ENCODE measurements at regions not wholly inside any gene's neighbourhood (a gene's known extent, or its start where the extent isn't known, plus 50 kb on each side); places are given as distances from the start of the nearest gene placed in this dataset.
"Not testable (repeated sequence)": the region's sequence is repeated elsewhere in the genome, so short reads cannot be mapped to it uniquely, and the experiment has no call there.

- intact Hi-C loops (cut with DNase I, micrococcal nuclease): no loop called here
- no peak for DNase-seq
- Mint-ChIP-seq H3K27me3 (no peaks in the 10 kb centered on the region), H3K4me3 (no peak overlapping the region), H3K4me1 (ENCODE audit: low read depth) (no peaks in the 10 kb centered on the region), H3K9me3 (no peaks in the 10 kb centered on the region), H3K27ac (no peak overlapping the region), H3K36me3 (ENCODE audit: low read depth) (no peaks in the 10 kb centered on the region)
- no peak overlapping the region for H3K4me3 ChIP-seq (ENCODE audit: low read length)
- no peak for ATAC-seq (ENCODE audit: poor library complexity)
- no peak overlapping the region for H3K27ac ChIP-seq (ENCODE audit: low read depth in 1 of 2, low read length in 2 of 2)
- ChIA-PET POLR2A (no interaction called here), CTCF (no interaction called here)
- H3K4me1 ChIP-seq (ENCODE audit: insufficient read depth, low read length): no peaks in the 10 kb centered on the region
- no peak for TF ChIP-seq CTCF (IDR thresholded peaks at IDR 0.05)
- no peaks in the 10 kb centered on the region for H3K27me3 ChIP-seq (ENCODE audit: control insufficient read depth in 1 of 2, insufficient read depth in 2 of 2, low read length in 2 of 2)
- no peaks in the 10 kb centered on the region for H3K9me3 ChIP-seq (ENCODE audit: control insufficient read depth in 1 of 2, insufficient read depth in 1 of 2, low read length in 2 of 2)
- H3K36me3 ChIP-seq (ENCODE audit: insufficient read depth, low read length): no peaks in the 10 kb centered on the region
Measured at GRCh38 chr2:220815698-220816097, 756.4 kb downstream of the EPHA4 start.

- peaks cover 2% of the 10 kb centered on the region for H3K9me3 Mint-ChIP-seq
- H3K27me3 Mint-ChIP-seq: peaks cover 3% of the 10 kb centered on the region
- ATAC-seq (ENCODE audit: poor library complexity) (no peak), DNase-seq (no peak)
- Histone ChIP-seq H3K27ac (ENCODE audit: low read depth in 1 of 2, low read length in 2 of 2) (no peak overlapping the region), H3K36me3 (ENCODE audit: insufficient read depth, low read length) (no peaks in the 10 kb centered on the region), H3K27me3 (ENCODE audit: control insufficient read depth in 1 of 2, insufficient read depth in 2 of 2, low read length in 2 of 2) (no peaks in the 10 kb centered on the region), H3K4me3 (ENCODE audit: low read length) (no peak overlapping the region), H3K4me1 (ENCODE audit: insufficient read depth, low read length) (no peaks in the 10 kb centered on the region), H3K9me3 (ENCODE audit: control insufficient read depth in 1 of 2, insufficient read depth in 1 of 2, low read length in 2 of 2) (peaks cover 0 to 4% of the 10 kb centered on the region in 2 experiments)
- POLR2A ChIA-PET: no interaction called here
- CTCF ChIA-PET: no interaction called here
- H3K36me3 Mint-ChIP-seq (ENCODE audit: low read depth): no peaks in the 10 kb centered on the region
- no peak for TF ChIP-seq CTCF (IDR thresholded peaks at IDR 0.05)
- H3K4me3 Mint-ChIP-seq: no peak overlapping the region
- no peaks in the 10 kb centered on the region for H3K4me1 Mint-ChIP-seq (ENCODE audit: low read depth)
- intact Hi-C loops (cut with DNase I, micrococcal nuclease): no loop called here
- H3K27ac Mint-ChIP-seq: no peak overlapping the region
Measured at GRCh38 chr2:220821683-220822082, 750.4 kb downstream of the EPHA4 start.

GRCh38 chr2:220823590-220823989 is 748.5 kb downstream of the EPHA4 start:
- H3K36me3 ChIP-seq (ENCODE audit: insufficient read depth, low read length); ATAC-seq (ENCODE audit: poor library complexity); CTCF ChIA-PET; POLR2A ChIA-PET; H3K27ac ChIP-seq (ENCODE audit: low read depth in 1 of 2, low read length in 2 of 2); H3K9me3 Mint-ChIP-seq; H3K4me3 Mint-ChIP-seq; H3K4me3 ChIP-seq (ENCODE audit: low read length); H3K9me3 ChIP-seq (ENCODE audit: control insufficient read depth in 1 of 2, insufficient read depth in 1 of 2, low read length in 2 of 2); H3K4me1 Mint-ChIP-seq (ENCODE audit: low read depth); H3K4me1 ChIP-seq (ENCODE audit: insufficient read depth, low read length); DNase-seq; H3K27me3 ChIP-seq (ENCODE audit: control insufficient read depth in 1 of 2, insufficient read depth in 2 of 2, low read length in 2 of 2); H3K27me3 Mint-ChIP-seq; H3K27ac Mint-ChIP-seq; H3K36me3 Mint-ChIP-seq (ENCODE audit: low read depth); intact Hi-C loops (cut with DNase I, micrococcal nuclease): not testable (repeated sequence)

GRCh38 chr2:220833446-220833845 is 738.7 kb downstream of the EPHA4 start:
- Mint-ChIP-seq H3K36me3 (ENCODE audit: low read depth) (no peaks in the 10 kb centered on the region), H3K27me3 (no peaks in the 10 kb centered on the region), H3K4me1 (ENCODE audit: low read depth) (no peaks in the 10 kb centered on the region), H3K27ac (no peak overlapping the region), H3K9me3 (no peaks in the 10 kb centered on the region), H3K4me3 (no peak overlapping the region)
- Histone ChIP-seq H3K4me3 (ENCODE audit: low read length) (no peak overlapping the region), H3K27ac (ENCODE audit: low read depth in 1 of 2, low read length in 2 of 2) (no peak overlapping the region), H3K4me1 (ENCODE audit: insufficient read depth, low read length) (no peaks in the 10 kb centered on the region), H3K9me3 (ENCODE audit: control insufficient read depth in 1 of 2, insufficient read depth in 1 of 2, low read length in 2 of 2) (no peaks in the 10 kb centered on the region), H3K27me3 (ENCODE audit: control insufficient read depth in 1 of 2, insufficient read depth in 2 of 2, low read length in 2 of 2) (no peaks in the 10 kb centered on the region), H3K36me3 (ENCODE audit: insufficient read depth, low read length) (no peaks in the 10 kb centered on the region)
- TF ChIP-seq CTCF (IDR thresholded peaks at IDR 0.05): no peak
- intact Hi-C loops (cut with DNase I, micrococcal nuclease): no loop called here
- POLR2A ChIA-PET: no interaction called here
- DNase-seq (no peak), ATAC-seq (ENCODE audit: poor library complexity) (no peak)
- CTCF ChIA-PET: no interaction called here
